HCT116 (cell line): ENCODE measurements at regions not wholly inside any gene's neighbourhood (a gene's known extent, or its start where the extent isn't known, plus 50 kb on each side); places are given as distances from the start of the nearest gene placed in this dataset.

Experiments used
- ATAC-seq: fragments of 200-7000 bp; cut with Tn5 transposase; 2 replicates; pipeline ENCODE4 v1.9.1; 2020; ENCODE audit warnings: mild to moderate bottlenecking, moderate library complexity
- BruUV-seq: library from RNA; stranded (reverse); fragments of 400-500 nt; replicated peaks from 2 replicates; lab custom pipeline; 2021; lab: Mats Ljungman, UMichigan
- CTCF ChIA-PET: fragments of 300-600 bp; sonication (Branson Sonifier 250); formaldehyde crosslinking; loops from one replicate; lab custom pipeline; 2021; ENCODE audit warnings: antibody characterized with exemption; lab: Charles Lee
- POLR2A ChIA-PET: fragments of 300-600, 350-600 bp; sonication (Branson Sonifier 250); formaldehyde crosslinking; loops from one replicate; lab custom pipeline; 2021; ENCODE audit warnings: antibody characterized with exemption; lab: Charles Lee
- RAD21 ChIA-PET, 2 experiments: fragments of 300-600 bp; sonication (Branson Sonifier 250); formaldehyde crosslinking; loops; one replicate each; lab custom pipeline; 2023; ENCODE audit warnings: low total read pairs in 2 of 2; ENCODE audit not compliant: uncharacterized antibody in 2 of 2, unreplicated experiment in 2 of 2, low non-redundant PET in 1 of 2; lab: Charles Lee
- DNase-seq: peaks from one replicate; pipeline ENCODE4 v3.0.0-alpha.2; 2010; ENCODE audit warnings: low read depth, low spot score
- H2AFZ ChIP-seq: fragments of 200-600 bp; shearing (Covaris generic), sonication (generic); 2 replicates; pipeline ENCODE4 v1.6.1; 2017; ENCODE audit warnings: low read depth, mixed run types, mixed read lengths, antibody characterized with exemption, low read length; ENCODE audit not compliant: poor library complexity, severe bottlenecking
- H3K27ac ChIP-seq: 2 replicates; pipeline ENCODE4 v1.5.1; 2012; ENCODE audit warnings: low read depth, low read length
- H3K27me3 ChIP-seq: fragments of 200-600 bp; sonication (generic); 2 replicates; pipeline ENCODE4 v1.6.1; 2016; ENCODE audit warnings: mixed run types, low read length, mixed read lengths; ENCODE audit not compliant: insufficient read depth
- H3K36me3 ChIP-seq, 2 experiments: fragments of 200-500 bp in 1 of 2; fragments of 200-600 bp in 1 of 2; sonication (Bioruptor generic) in 1 of 2; sonication (generic) in 1 of 2; 2 replicates each; pipeline versions ENCODE4 v1.5.1 to v1.6.1; 2014 to 2016; ENCODE audit warnings: low read length in 2 of 2, inconsistent platforms in 1 of 2, mixed read lengths in 1 of 2, mixed run types in 1 of 2; ENCODE audit not compliant: insufficient read depth in 2 of 2, control insufficient read depth in 1 of 2
- H3K4me1 ChIP-seq, 2 experiments: fragments of 200-600 bp in 1 of 2; sonication (generic) in 1 of 2; 2 replicates each; pipeline versions ENCODE4 v1.5.1 to v1.6.1; 2012 to 2017; ENCODE audit warnings: low read length in 2 of 2, inconsistent platforms in 1 of 2, mild to moderate bottlenecking in 1 of 2, mixed read lengths in 1 of 2, mixed run types in 1 of 2, moderate library complexity in 1 of 2; ENCODE audit not compliant: insufficient read depth in 2 of 2, control insufficient read depth in 1 of 2
- H3K4me2 ChIP-seq: fragments of 200-600 bp; sonication (generic); 2 replicates; pipeline ENCODE4 v1.6.1; 2017; ENCODE audit warnings: mixed run types, low read length, mixed read lengths
- H3K4me3 ChIP-seq, 2 experiments: fragments of 200-600 bp in 1 of 2; sonication (generic) in 1 of 2; replicated peaks in 1 of 2; 2 replicates each; pipeline ENCODE4 v1.5.1; 2011 to 2016; ENCODE audit warnings: low read length in 2 of 2, control low read depth in 1 of 2, low read depth in 1 of 2, mild to moderate bottlenecking in 1 of 2, mixed read lengths in 1 of 2, mixed run types in 1 of 2
- H3K79me2 ChIP-seq: fragments of 200-600 bp; sonication (generic); 2 replicates; pipeline ENCODE4 v1.6.1; 2017; ENCODE audit warnings: mild to moderate bottlenecking, mixed run types, low read length, moderate library complexity, mixed read lengths; ENCODE audit not compliant: insufficient read depth
- H3K9ac ChIP-seq: fragments of 200-600 bp; sonication (generic); 2 replicates; pipeline ENCODE4 v1.6.1; 2016; ENCODE audit warnings: low read length, mixed read lengths
- H3K9me2 ChIP-seq: fragments of 200-600 bp; sonication (generic), shearing (Covaris generic); 2 replicates; pipeline ENCODE4 v1.6.1; 2017; ENCODE audit warnings: mixed run types, mild to moderate bottlenecking, moderate library complexity; ENCODE audit not compliant: insufficient read depth
- H3K9me3 ChIP-seq, 2 experiments: fragments of 200-500 bp in 1 of 2; fragments of 200-600 bp in 1 of 2; sonication (Bioruptor generic) in 1 of 2; sonication (generic) in 1 of 2; 2 replicates each; pipeline ENCODE4 v1.6.1; 2014 to 2017; ENCODE audit warnings: low read length in 2 of 2, mixed read lengths in 2 of 2, inconsistent platforms in 1 of 2, low read depth in 1 of 2, mild to moderate bottlenecking in 1 of 2, mixed run types in 1 of 2, moderate library complexity in 1 of 2; ENCODE audit not compliant: control insufficient read depth in 1 of 2, insufficient read depth in 1 of 2
- H4K20me1 ChIP-seq: fragments of 200-600 bp; sonication (generic), shearing (Covaris generic); 2 replicates; pipeline ENCODE4 v1.6.1; 2017; ENCODE audit warnings: mixed run types, mild to moderate bottlenecking, moderate library complexity; ENCODE audit not compliant: insufficient read depth
- ATF3 ChIP-seq: IDR thresholded peaks from 2 replicates; pipeline ENCODE4 v1.6.1; 2012
- CBX3 ChIP-seq: IDR thresholded peaks from 2 replicates; pipeline ENCODE4 v1.6.1; 2012; ENCODE audit warnings: low read depth
- CEBPB ChIP-seq: IDR thresholded peaks from 2 replicates; pipeline ENCODE4 v1.6.1; 2012; ENCODE audit warnings: low read depth
- CTCF ChIP-seq, 3 experiments: fragments of 200-600 bp in 1 of 3; sonication (generic) in 1 of 3; IDR thresholded peaks in 2 of 3; conservative IDR thresholded peaks in 1 of 3; 2 replicates each; pipeline ENCODE4 v1.5.1; 2012 to 2017; ENCODE audit warnings: low read depth in 2 of 3, low read length in 2 of 3, antibody characterized with exemption in 1 of 3, borderline replicate concordance in 1 of 3, control low read depth in 1 of 3, mild to moderate bottlenecking in 1 of 3, mixed read lengths in 1 of 3, mixed run types in 1 of 3, moderate library complexity in 1 of 3; ENCODE audit not compliant: insufficient read depth in 1 of 3
- EGR1 ChIP-seq: IDR thresholded peaks from 2 replicates; pipeline ENCODE4 v1.6.1; 2012; ENCODE audit warnings: low read depth
- ELF1 ChIP-seq: IDR thresholded peaks from 2 replicates; pipeline ENCODE4 v1.6.1; 2012; ENCODE audit warnings: low read depth, borderline replicate concordance
- EZH2phosphoT487 ChIP-seq: fragments of 200-600 bp; IDR thresholded peaks from 2 replicates; pipeline ENCODE4 v1.6.1; 2018; ENCODE audit warnings: antibody characterized with exemption, borderline replicate concordance
- FOSL1 ChIP-seq: IDR thresholded peaks from 2 replicates; pipeline ENCODE4 v1.6.1; 2012; ENCODE audit warnings: low read depth
- JUND ChIP-seq: IDR thresholded peaks from 2 replicates; pipeline ENCODE4 v1.6.1; 2012
- MAX ChIP-seq: IDR thresholded peaks from 2 replicates; pipeline ENCODE4 v1.6.1; 2012
- POLR2A ChIP-seq: IDR thresholded peaks from 2 replicates; pipeline ENCODE4 v1.7.0; 2011; ENCODE audit warnings: borderline replicate concordance; ENCODE audit not compliant: insufficient read depth, insufficient read length; ENCODE audit errors: extremely low read depth
- POLR2AphosphoS5 ChIP-seq: IDR thresholded peaks from 2 replicates; pipeline ENCODE4 v1.6.1; 2011; ENCODE audit warnings: mild to moderate bottlenecking, low read depth, low read length, moderate library complexity
- RAD21 ChIP-seq: IDR thresholded peaks from 2 replicates; pipeline ENCODE4 v1.6.1; 2012; ENCODE audit warnings: low read depth, mild to moderate bottlenecking
- REST ChIP-seq: IDR thresholded peaks from 2 replicates; pipeline ENCODE4 v1.6.1; 2012; ENCODE audit warnings: low read depth
- SIN3A ChIP-seq: IDR thresholded peaks from 2 replicates; pipeline ENCODE4 v1.6.1; 2012; ENCODE audit warnings: low read depth
- SP1 ChIP-seq: IDR thresholded peaks from 2 replicates; pipeline ENCODE4 v1.6.1; 2012; ENCODE audit warnings: low read depth
- SRF ChIP-seq: IDR thresholded peaks from 2 replicates; pipeline ENCODE4 v1.6.1; 2012; ENCODE audit warnings: low read depth
- TCF7L2 ChIP-seq: IDR thresholded peaks from 2 replicates; pipeline ENCODE4 v1.7.0; 2011; ENCODE audit warnings: borderline replicate concordance, inconsistent platforms; ENCODE audit not compliant: insufficient read depth, insufficient read length; ENCODE audit errors: extremely low read depth
- YY1 ChIP-seq: IDR thresholded peaks from 2 replicates; pipeline ENCODE4 v1.6.1; 2011; ENCODE audit warnings: low read length, low read depth, moderate library complexity, mild to moderate bottlenecking; ENCODE audit not compliant: insufficient replicate concordance; ENCODE audit errors: extremely low read depth
- ZBTB33 ChIP-seq: IDR thresholded peaks from 2 replicates; pipeline ENCODE4 v1.6.1; 2011; ENCODE audit warnings: mild to moderate bottlenecking, low read length, moderate library complexity; ENCODE audit not compliant: insufficient replicate concordance; ENCODE audit errors: extremely low read depth
- intact Hi-C: fragments of 100-400 bp; cut with micrococcal nuclease; formaldehyde crosslinking; loops from 2 replicates; pipeline ENCODE4 v1.10.0; 2022

GRCh38 chr12:77362509-77363210 lies 297.3 kb upstream of the E2F7 start:
- ChIA-PET POLR2A (no interaction called here), RAD21 (no interaction called here)
- BruUV-seq, result no TSS peak
- Histone ChIP-seq H3K9me3 (no peaks in the 10 kb centered on the region), H3K9me2 (no peaks in the 10 kb centered on the region), H3K79me2 (no peaks in the 10 kb centered on the region), H3K27ac (no peak overlapping the region), H3K4me2 (no peak overlapping the region), H3K9ac (no peak overlapping the region), H3K36me3 (no peaks in the 10 kb centered on the region), H3K27me3 (no peaks in the 10 kb centered on the region)
- ATAC-seq (no peak), DNase-seq (no peak)
- intact Hi-C loops, result no loop called here
- TF ChIP-seq POLR2A, result no peak
- TF ChIP-seq SRF, result no peak
- no peak for TF ChIP-seq ELF1
- TF ChIP-seq ATF3, result no peak
- TF ChIP-seq REST, result no peak
- no peak for TF ChIP-seq MAX
- TF ChIP-seq SIN3A, result no peak
- no peak for TF ChIP-seq POLR2AphosphoS5
- TF ChIP-seq CEBPB, result no peak
- no peak for TF ChIP-seq EGR1
- TF ChIP-seq CBX3, result no peak
- no peak for TF ChIP-seq SP1
- no peak for TF ChIP-seq ZBTB33
- no peak for TF ChIP-seq FOSL1
- no peak for TF ChIP-seq JUND
- TF ChIP-seq TCF7L2, result no peak
- no peak for TF ChIP-seq RAD21
- no peak for TF ChIP-seq CTCF (IDR thresholded peaks at IDR 0.05 in 2 of 3, conservative IDR thresholded peaks at IDR 0.05 in 1 of 3; ENCODE audit: borderline replicate concordance in 1 of 3, insufficient read depth in 1 of 3, low read depth in 2 of 3, low read length in 2 of 3)
- TF ChIP-seq YY1, result no peak
- TF ChIP-seq EZH2phosphoT487, result no peak
- TF ChIP-seq, all 23 proteins: peak for 0
- CTCF ChIA-PET, result no interaction called here
- Histone ChIP-seq H2AFZ (no peak overlapping the region), H4K20me1 (no peaks in the 10 kb centered on the region), H3K4me3 (no peak overlapping the region), H3K4me1 (no peaks in the 10 kb centered on the region)
